Ishikawa (cell line): ENCODE measurements at regions not wholly inside any gene's neighbourhood (a gene's known extent, or its start where the extent isn't known, plus 50 kb on each side); places are given as distances from the start of the nearest gene placed in this dataset.

Experiments used
- CEBPB ChIP-seq: IDR thresholded peaks from 2 replicates; pipeline ENCODE4 v1.6.1; 2012
- CREB1 ChIP-seq: IDR thresholded peaks from 2 replicates; pipeline ENCODE4 v1.6.1; 2012; ENCODE audit warnings: low read depth
- EGR1 ChIP-seq: IDR thresholded peaks from 2 replicates; pipeline ENCODE4 v1.6.1; 2012
- EP300 ChIP-seq: IDR thresholded peaks from 2 replicates; pipeline ENCODE4 v1.6.1; 2012; ENCODE audit warnings: borderline replicate concordance
- FOXM1 ChIP-seq: IDR thresholded peaks from 2 replicates; pipeline ENCODE4 v1.6.1; 2012; ENCODE audit warnings: low read depth, borderline replicate concordance
- MAX ChIP-seq: IDR thresholded peaks from 2 replicates; pipeline ENCODE4 v1.6.1; 2012
- NFIC ChIP-seq: IDR thresholded peaks from 2 replicates; pipeline ENCODE4 v1.6.1; 2012
- RAD21 ChIP-seq: IDR thresholded peaks from 2 replicates; pipeline ENCODE4 v1.6.1; 2012; ENCODE audit warnings: low read depth
- REST ChIP-seq: IDR thresholded peaks from 2 replicates; pipeline ENCODE4 v1.6.1; 2012; ENCODE audit warnings: low read depth, mild to moderate bottlenecking
- TAF1 ChIP-seq: IDR thresholded peaks from 2 replicates; pipeline ENCODE4 v1.6.1; 2012; ENCODE audit warnings: low read depth, mild to moderate bottlenecking
- TCF12 ChIP-seq: IDR thresholded peaks from 2 replicates; pipeline ENCODE4 v1.6.1; 2012; ENCODE audit warnings: low read depth
- TEAD4 ChIP-seq: IDR thresholded peaks from 2 replicates; pipeline ENCODE4 v1.6.1; 2012
- USF1 ChIP-seq: IDR thresholded peaks from 2 replicates; pipeline ENCODE4 v1.6.1; 2012
- YY1 ChIP-seq: IDR thresholded peaks from 2 replicates; pipeline ENCODE4 v1.6.1; 2012; ENCODE audit warnings: low read depth
- ZBTB7A ChIP-seq: IDR thresholded peaks from 2 replicates; pipeline ENCODE4 v1.6.1; 2012; ENCODE audit warnings: low read depth

GRCh38 chr2:101628030-101628392 lies 69.5 kb upstream of the MAP4K4 start:
- TF ChIP-seq CREB1 (no peak), FOXM1 (no peak), TCF12 (no peak), MAX (no peak), ZBTB7A (no peak), EGR1 (no peak), RAD21 (no peak), CEBPB (no peak), REST (no peak), YY1 (no peak), USF1 (no peak)

- no peak for TF ChIP-seq RAD21
- TF ChIP-seq TEAD4: no peak
- no peak for TF ChIP-seq REST
- no peak for TF ChIP-seq TCF12
- TF ChIP-seq TAF1: no peak
- TF ChIP-seq USF1: no peak
- TF ChIP-seq FOXM1: no peak
- TF ChIP-seq CREB1: no peak
- no peak for TF ChIP-seq ZBTB7A
- no peak for TF ChIP-seq CEBPB
- no peak for TF ChIP-seq EP300
- TF ChIP-seq MAX: no peak
- no peak for TF ChIP-seq EGR1
- TF ChIP-seq YY1: no peak
Observed at GRCh38 chr2:101627285-101628029, 70.0 kb upstream of the MAP4K4 start.

- TF ChIP-seq FOXM1 (no peak), YY1 (no peak)
Observed at GRCh38 chr2:101625387-101625786, 72.1 kb upstream of the MAP4K4 start.

- TF ChIP-seq CEBPB: no peak
- no peak for TF ChIP-seq USF1
- TF ChIP-seq YY1: no peak
- no peak for TF ChIP-seq EP300
- TF ChIP-seq RAD21: no peak
- no peak for TF ChIP-seq NFIC
- TF ChIP-seq TCF12: no peak
- no peak for TF ChIP-seq ZBTB7A
- no peak for TF ChIP-seq CREB1
- TF ChIP-seq EGR1: no peak
- no peak for TF ChIP-seq TEAD4
- TF ChIP-seq FOXM1: no peak
- no peak for TF ChIP-seq REST
- no peak for TF ChIP-seq MAX
- TF ChIP-seq TAF1: no peak
Observed at GRCh38 chr2:101624706-101625332, 72.7 kb upstream of the MAP4K4 start.
